ENCODE measurements at regions not wholly inside any gene's neighbourhood (a gene's known extent, or its start where the extent isn't known, plus 50 kb on each side); places are given as distances from the start of the nearest gene placed in this dataset.

GRCh38 chr10:118214776-118215175 is 127.3 kb downstream of the FAM204A start:
- TF ChIP-seq CTCF (IDR thresholded peaks at IDR 0.05; ENCODE audit: insufficient read depth, low read length, missing control alignments) = no peak
- ChIA-PET CTCF (no interaction called here), POLR2A (no interaction called here)
- DNase-seq (ENCODE audit: low read depth, low spot score) = no peak
- H3K4me3 ChIP-seq (ENCODE audit: low read depth, low read length) = no peak overlapping the region

DNA sequence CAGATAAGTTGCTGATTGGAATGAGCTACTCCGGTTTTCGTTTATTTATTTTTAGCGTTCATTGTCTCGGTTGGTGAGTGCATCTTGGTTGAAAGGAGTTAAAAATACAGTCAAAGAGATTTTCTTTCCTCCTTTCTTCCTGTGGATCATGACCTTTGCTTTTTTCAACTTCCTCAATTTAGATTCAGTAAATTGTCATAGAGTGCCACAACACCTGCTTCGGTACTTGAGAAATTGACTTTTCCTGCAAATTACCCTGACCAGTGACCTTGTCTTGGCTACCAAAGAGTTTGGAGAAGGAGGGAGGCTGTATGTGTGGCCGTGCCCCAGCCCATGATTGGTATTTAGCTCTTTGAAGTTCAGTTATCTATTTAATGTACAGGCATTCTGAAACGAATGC is 128.7 kb downstream of the FAM204A start:
- no peak overlapping the region for H3K4me3 ChIP-seq (ENCODE audit: low read depth, low read length)
- POLR2A ChIA-PET = no interaction called here
- no peak for TF ChIP-seq CTCF (IDR thresholded peaks at IDR 0.05; ENCODE audit: insufficient read depth, low read length, missing control alignments)
- CTCF ChIA-PET = interaction anchor here (0.9 to 1.2 kb wide), 3 partner anchors 9 to 675 kb away, joined by 4 read pairs; no protein-coding TSS in a partner anchor
- no peak for DNase-seq (ENCODE audit: low read depth, low spot score)

GRCh38 chr10:118210276-118210675 is 131.8 kb downstream of the FAM204A start:
- DNase-seq (ENCODE audit: low read depth, low spot score) = no peak
- TF ChIP-seq CTCF (IDR thresholded peaks at IDR 0.05; ENCODE audit: insufficient read depth, low read length, missing control alignments) = no peak
- POLR2A ChIA-PET = no interaction called here
- CTCF ChIA-PET = no interaction called here
- no peak overlapping the region for H3K4me3 ChIP-seq (ENCODE audit: low read depth, low read length)

DNA sequence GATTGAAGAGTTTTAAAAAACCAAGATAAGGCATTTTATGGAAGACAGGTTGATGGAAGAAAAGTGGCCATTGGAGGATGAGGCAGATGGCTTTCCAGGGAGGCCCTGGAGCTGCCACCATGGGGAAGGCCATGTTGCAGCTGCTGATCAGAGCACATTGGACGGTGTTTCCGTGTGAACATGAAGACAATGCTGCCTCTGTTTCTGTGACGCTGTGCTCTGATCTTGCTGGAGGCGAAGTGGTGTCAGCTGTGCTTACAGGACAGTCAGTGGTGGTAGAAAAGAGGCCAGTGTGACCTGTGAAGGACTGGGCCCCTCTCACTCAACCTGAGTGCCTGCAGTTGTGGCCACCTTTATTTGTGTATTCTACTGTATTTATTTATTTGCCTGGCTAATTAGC is 132.9 kb downstream of the FAM204A start:
- no peak overlapping the region for H3K4me3 ChIP-seq (ENCODE audit: low read depth, low read length)
- TF ChIP-seq CTCF (IDR thresholded peaks at IDR 0.05; ENCODE audit: insufficient read depth, low read length, missing control alignments) = no peak
- no peak for DNase-seq (ENCODE audit: low read depth, low spot score)
- CTCF ChIA-PET = no interaction called here
- POLR2A ChIA-PET = no interaction called here

DNA sequence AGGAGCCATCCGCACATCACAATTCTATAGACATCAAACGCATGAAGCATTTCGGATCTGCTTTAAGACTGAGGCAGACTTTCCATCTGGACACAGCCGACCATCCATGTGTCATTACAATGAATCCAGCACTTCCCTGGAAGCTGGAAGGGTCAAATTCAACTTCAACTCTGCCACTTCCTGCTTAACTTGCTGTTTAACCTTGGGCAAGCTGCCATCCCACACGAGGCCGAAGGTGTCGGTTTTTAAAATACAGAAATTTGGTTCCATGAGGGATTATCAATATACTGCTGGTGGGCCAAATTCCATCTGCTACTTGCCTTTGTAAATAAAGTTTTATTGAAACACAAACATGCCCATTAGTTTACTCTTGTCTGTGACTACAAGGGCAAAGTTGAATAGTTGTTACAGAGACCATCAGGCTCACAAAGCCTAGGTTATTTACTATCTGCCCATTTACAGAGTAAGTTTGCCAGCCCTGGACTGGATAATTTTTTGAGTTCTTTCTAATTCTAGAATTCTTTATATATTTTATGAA is 134.6 kb downstream of the FAM204A start:
- ChIA-PET CTCF (no interaction called here), POLR2A (no interaction called here)
- no peak overlapping the region for H3K4me3 ChIP-seq (ENCODE audit: low read depth, low read length)
- DNase-seq (ENCODE audit: low read depth, low spot score) = no peak
- TF ChIP-seq CTCF (IDR thresholded peaks at IDR 0.05; ENCODE audit: insufficient read depth, low read length, missing control alignments) = no peak

DNA sequence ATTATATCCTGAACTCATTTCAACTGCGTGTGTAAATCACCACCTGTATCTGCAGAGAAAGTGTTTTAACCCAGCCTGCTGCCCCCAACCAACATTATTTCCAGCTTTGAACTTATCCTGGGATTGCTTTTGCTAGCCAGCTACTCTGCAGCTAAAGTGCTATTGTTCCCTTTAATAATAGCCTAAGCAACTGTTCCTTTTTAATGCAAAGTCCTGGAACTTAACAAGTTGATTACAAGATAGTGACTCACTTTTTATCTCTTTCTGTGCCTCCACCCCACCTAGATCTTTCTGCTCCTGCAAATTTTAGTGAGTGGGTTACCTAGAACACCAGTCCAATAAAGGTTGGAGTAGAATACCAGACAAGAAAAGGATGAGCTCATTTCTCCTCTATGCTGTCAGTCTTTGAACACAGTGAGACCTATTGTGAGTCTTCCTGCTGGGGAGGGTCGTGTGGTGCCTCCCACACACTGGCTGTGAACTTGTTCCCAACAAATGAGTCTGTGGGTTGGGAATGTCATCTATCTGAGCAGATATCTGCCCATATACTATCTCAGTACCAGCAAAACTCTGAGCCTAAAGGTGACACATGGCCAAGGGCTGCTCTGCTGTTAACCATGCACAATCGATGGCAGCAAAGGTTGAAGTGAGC is 137.7 kb downstream of the FAM204A start:
- ChIA-PET CTCF (interaction anchor here (1.0 to 1.6 kb wide), 2 partner anchors 9 to 36 kb away, joined by 4 to 5 read pairs; no protein-coding TSS in a partner anchor), POLR2A (no interaction called here)
- no peak for DNase-seq (ENCODE audit: low read depth, low spot score)
- TF ChIP-seq CTCF (IDR thresholded peaks at IDR 0.05; ENCODE audit: insufficient read depth, low read length, missing control alignments) = no peak
- no peak overlapping the region for H3K4me3 ChIP-seq (ENCODE audit: low read depth, low read length)
